Endothelial cell of umbilical vein (primary cell): ENCODE measurements at regions not wholly inside any gene's neighbourhood (a gene's known extent, or its start where the extent isn't known, plus 50 kb on each side); places are given as distances from the start of the nearest gene placed in this dataset.

ENCODE experiments used
- EZH2 ChIP-seq: IDR thresholded peaks from 2 replicates; pipeline ENCODE4 v1.6.1; 2012; ENCODE audit warnings: borderline replicate concordance, low read depth, mild to moderate bottlenecking, moderate library complexity, low read length, inconsistent platforms; ENCODE audit not compliant: severe bottlenecking
- GATA2 ChIP-seq: IDR thresholded peaks from 2 replicates; pipeline ENCODE4 v1.7.0; 2011; ENCODE audit warnings: low read depth, mild to moderate bottlenecking, moderate library complexity, mixed read lengths, low read length; ENCODE audit not compliant: insufficient read length, insufficient read depth
- JUN ChIP-seq: IDR thresholded peaks from 2 replicates; pipeline ENCODE4 v1.6.1; 2011; ENCODE audit warnings: borderline replicate concordance, low read depth; ENCODE audit not compliant: insufficient read length, insufficient read depth
- MYC ChIP-seq: IDR thresholded peaks from one replicate; pipeline ENCODE4 v1.6.1; 2011; ENCODE audit warnings: mild to moderate bottlenecking, low read depth, low read length
- POLR2A ChIP-seq: IDR thresholded peaks from 2 replicates; pipeline ENCODE4 v1.6.1; 2012; ENCODE audit warnings: low read depth, mild to moderate bottlenecking, control low read depth, low read length
- POLR2AphosphoS5 ChIP-seq: IDR thresholded peaks from 2 replicates; pipeline ENCODE4 v1.6.1; 2012; ENCODE audit warnings: low read depth, mild to moderate bottlenecking, control low read depth, low read length, moderate library complexity; ENCODE audit not compliant: insufficient read depth
- TF ChIP-seq, protein P1 (sequence below), 2 donors: IDR thresholded peaks; 1 replicate in 1 of 2; 2 replicates in 1 of 2; pipeline ENCODE4 v1.5.1; 2011; ENCODE audit warnings: low read length in 2 of 2, mild to moderate bottlenecking in 2 of 2, moderate library complexity in 2 of 2, control low read depth in 1 of 2, inconsistent platforms in 1 of 2, low read depth in 1 of 2; ENCODE audit not compliant: insufficient read depth in 1 of 2; ENCODE audit errors: extremely low read depth in 1 of 2
- TF ChIP-seq, protein P2 (sequence below): IDR thresholded peaks from 2 replicates; pipeline ENCODE4 v1.6.1; 2011; ENCODE audit not compliant: insufficient read depth, insufficient read length

DNA sequence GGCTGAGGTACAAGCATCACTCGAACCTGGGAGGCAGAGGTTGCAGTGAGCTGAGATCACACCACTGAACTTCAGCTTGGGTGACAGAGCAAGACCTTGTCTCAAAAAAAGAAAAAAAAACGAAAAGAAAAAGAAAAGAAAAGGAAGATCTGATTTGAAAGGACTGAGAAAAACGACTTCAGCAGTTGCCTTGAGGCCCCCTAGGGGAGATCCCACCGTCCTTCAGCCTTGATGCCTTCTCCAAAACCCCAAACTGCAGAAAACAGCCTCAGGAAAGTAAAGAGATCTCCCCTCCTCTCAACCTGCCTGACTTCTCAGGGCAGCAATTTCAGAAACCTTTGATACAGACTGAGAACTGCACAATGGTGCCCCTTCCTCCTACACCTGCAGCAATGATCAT, 50.9 kb upstream of the BCAR3 start:
- TF ChIP-seq, protein P1, sequence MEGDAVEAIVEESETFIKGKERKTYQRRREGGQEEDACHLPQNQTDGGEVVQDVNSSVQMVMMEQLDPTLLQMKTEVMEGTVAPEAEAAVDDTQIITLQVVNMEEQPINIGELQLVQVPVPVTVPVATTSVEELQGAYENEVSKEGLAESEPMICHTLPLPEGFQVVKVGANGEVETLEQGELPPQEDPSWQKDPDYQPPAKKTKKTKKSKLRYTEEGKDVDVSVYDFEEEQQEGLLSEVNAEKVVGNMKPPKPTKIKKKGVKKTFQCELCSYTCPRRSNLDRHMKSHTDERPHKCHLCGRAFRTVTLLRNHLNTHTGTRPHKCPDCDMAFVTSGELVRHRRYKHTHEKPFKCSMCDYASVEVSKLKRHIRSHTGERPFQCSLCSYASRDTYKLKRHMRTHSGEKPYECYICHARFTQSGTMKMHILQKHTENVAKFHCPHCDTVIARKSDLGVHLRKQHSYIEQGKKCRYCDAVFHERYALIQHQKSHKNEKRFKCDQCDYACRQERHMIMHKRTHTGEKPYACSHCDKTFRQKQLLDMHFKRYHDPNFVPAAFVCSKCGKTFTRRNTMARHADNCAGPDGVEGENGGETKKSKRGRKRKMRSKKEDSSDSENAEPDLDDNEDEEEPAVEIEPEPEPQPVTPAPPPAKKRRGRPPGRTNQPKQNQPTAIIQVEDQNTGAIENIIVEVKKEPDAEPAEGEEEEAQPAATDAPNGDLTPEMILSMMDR (IDR thresholded peaks at IDR 0.05; ENCODE audit: extremely low read depth in 1 of 2, insufficient read depth in 1 of 2, low read depth in 1 of 2, low read length in 2 of 2) = peak in 1 of 2 donors; percentile 25
- TF ChIP-seq MYC (no peak), POLR2A (no peak), JUN (no peak), POLR2AphosphoS5 (no peak), EZH2 (no peak), GATA2 (no peak)
- TF ChIP-seq, protein P2, sequence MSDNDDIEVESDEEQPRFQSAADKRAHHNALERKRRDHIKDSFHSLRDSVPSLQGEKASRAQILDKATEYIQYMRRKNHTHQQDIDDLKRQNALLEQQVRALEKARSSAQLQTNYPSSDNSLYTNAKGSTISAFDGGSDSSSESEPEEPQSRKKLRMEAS = no peak
